GM23338 (cell line): ENCODE measurements at regions not wholly inside any gene's neighbourhood (a gene's known extent, or its start where the extent isn't known, plus 50 kb on each side); places are given as distances from the start of the nearest gene placed in this dataset.

ENCODE experiments used
- ATAC-seq: fragments of 200-7000 bp; cut with Tn5 transposase; 3 replicates; pipeline ENCODE4 v1.9.1; 2020
- DNase-seq: peaks from one replicate; pipeline ENCODE4 v3.0.0-alpha.2; 2015; ENCODE audit warnings: low spot score
- H2AFZ ChIP-seq: fragments of 200-600 bp; sonication (generic); 2 replicates; pipeline ENCODE4 v1.8.0; 2016; ENCODE audit warnings: antibody characterized with exemption, mild to moderate bottlenecking, moderate library complexity
- H3F3A ChIP-seq: fragments of 200-600 bp; sonication (generic); replicated peaks from 2 replicates; pipeline ENCODE4 v1.8.0; 2017; ENCODE audit warnings: antibody characterized with exemption, mixed run types, low read depth
- H3K27ac ChIP-seq: fragments of 200-600 bp; sonication (generic); 2 replicates; pipeline ENCODE4 v1.6.1; 2016; ENCODE audit warnings: low read depth
- H3K27me3 ChIP-seq: fragments of 200-600 bp; sonication (generic); 2 replicates; pipeline ENCODE4 v1.8.0; 2016; ENCODE audit warnings: mild to moderate bottlenecking, mixed run types, moderate library complexity; ENCODE audit not compliant: insufficient read depth
- H3K36me3 ChIP-seq: fragments of 200-600 bp; sonication (generic); 2 replicates; pipeline ENCODE4 v1.8.0; 2016; ENCODE audit warnings: mild to moderate bottlenecking; ENCODE audit not compliant: insufficient read depth
- H3K4me1 ChIP-seq: fragments of 200-600 bp; sonication (generic); 2 replicates; pipeline ENCODE4 v1.8.0; 2016; ENCODE audit warnings: mild to moderate bottlenecking, moderate library complexity; ENCODE audit not compliant: insufficient read depth
- H3K4me2 ChIP-seq: fragments of 200-600 bp; sonication (generic); 2 replicates; pipeline ENCODE4 v1.7.1; 2017; ENCODE audit warnings: mixed run types
- H3K4me3 ChIP-seq: fragments of 200-600 bp; sonication (generic); 2 replicates; pipeline ENCODE4 v1.6.1; 2016; ENCODE audit warnings: mixed run types
- H3K79me2 ChIP-seq: fragments of 200-600 bp; sonication (generic); replicated peaks from 2 replicates; pipeline ENCODE4 v1.8.0; 2017; ENCODE audit warnings: mild to moderate bottlenecking; ENCODE audit not compliant: insufficient read depth
- H3K9me2 ChIP-seq: fragments of 200-600 bp; sonication (generic); 2 replicates; pipeline ENCODE4 v1.8.0; 2017; ENCODE audit not compliant: insufficient read depth
- H4K20me1 ChIP-seq: fragments of 200-600 bp; sonication (generic); replicated peaks from 2 replicates; pipeline ENCODE4 v1.8.0; 2017; ENCODE audit warnings: mild to moderate bottlenecking; ENCODE audit not compliant: insufficient read depth
- H3K27ac Mint-ChIP-seq: 2 replicates; pipeline ENCODE4 v1.8.0; 2020; ENCODE audit warnings: inconsistent platforms, mild to moderate bottlenecking, moderate library complexity, mixed read lengths
- H3K27me3 Mint-ChIP-seq: 3 replicates; pipeline ENCODE4 v1.8.0; 2022; ENCODE audit warnings: low read depth, mild to moderate bottlenecking, moderate library complexity, mixed read lengths, inconsistent platforms; ENCODE audit not compliant: insufficient read depth, poor library complexity
- H3K36me3 Mint-ChIP-seq: 3 replicates; pipeline ENCODE4 v1.8.0; 2021; ENCODE audit warnings: low read depth, mild to moderate bottlenecking, inconsistent platforms, moderate library complexity, mixed read lengths
- H3K4me1 Mint-ChIP-seq: 3 replicates; pipeline ENCODE4 v1.8.0; 2020; ENCODE audit warnings: mild to moderate bottlenecking, inconsistent platforms, mixed read lengths
- H3K4me3 Mint-ChIP-seq: 3 replicates; pipeline ENCODE4 v1.8.0; 2021; ENCODE audit warnings: moderate library complexity, mild to moderate bottlenecking, inconsistent platforms, mixed read lengths
- H3K9me3 Mint-ChIP-seq: 3 replicates; pipeline ENCODE4 v1.8.0; 2020; ENCODE audit warnings: moderate library complexity, mild to moderate bottlenecking, inconsistent platforms, mixed read lengths
- CREB1 ChIP-seq: fragments of 250-450 bp; sonication (Bioruptor Pico); IDR thresholded peaks from 2 replicates; pipeline ENCODE4 v1.5.0; 2020; ENCODE audit warnings: low read depth, mild to moderate bottlenecking, moderate library complexity
- CTCF ChIP-seq, 2 experiments: fragments of 200-600 bp in 1 of 2; sonication (generic) in 1 of 2; conservative IDR thresholded peaks; 2 replicates each; pipeline versions ENCODE4 v1.5.1 to v1.6.1; 2016 to 2017; ENCODE audit warnings: antibody characterized with exemption in 2 of 2, low read depth in 2 of 2, mild to moderate bottlenecking in 2 of 2, moderate library complexity in 1 of 2
- EZH2 ChIP-seq: fragments of 200-600 bp; sonication (generic); IDR thresholded peaks from one replicate; pipeline ENCODE4 v1.8.0; 2017; ENCODE audit warnings: antibody characterized with exemption, mild to moderate bottlenecking, low read depth; ENCODE audit not compliant: unreplicated experiment
- EZH2phosphoT487 ChIP-seq: fragments of 200-600 bp; sonication (generic); IDR thresholded peaks from one replicate; pipeline ENCODE4 v1.8.1; 2018; ENCODE audit warnings: antibody characterized with exemption; ENCODE audit not compliant: unreplicated experiment
- JUNB ChIP-seq: IDR thresholded peaks from one replicate; pipeline ENCODE4 v1.6.1; 2016; ENCODE audit warnings: antibody characterized with exemption; ENCODE audit not compliant: unreplicated experiment
- NANOG ChIP-seq: IDR thresholded peaks from 2 replicates; pipeline ENCODE4 v1.6.1; 2016; ENCODE audit warnings: antibody characterized with exemption, borderline replicate concordance
- POLR2AphosphoS5 ChIP-seq: IDR thresholded peaks from 2 replicates; pipeline ENCODE4 v1.6.1; 2016; ENCODE audit warnings: antibody characterized with exemption, low read depth
- STAT1 ChIP-seq: IDR thresholded peaks from one replicate; pipeline ENCODE4 v1.6.1; 2016; ENCODE audit warnings: antibody characterized with exemption; ENCODE audit not compliant: unreplicated experiment
- ZNF114 ChIP-seq: fragments of 250-450 bp; sonication (Bioruptor Pico); IDR thresholded peaks from 2 replicates; pipeline ENCODE4 v1.5.0; 2020; ENCODE audit warnings: mild to moderate bottlenecking, moderate library complexity
- ZNF331 ChIP-seq: fragments of 250-450 bp; sonication (Bioruptor Pico); IDR thresholded peaks from 2 replicates; pipeline ENCODE4 v1.5.0; 2020; ENCODE audit warnings: low read depth, mild to moderate bottlenecking, moderate library complexity
- TF ChIP-seq, protein P1 (sequence below): IDR thresholded peaks from 2 replicates; pipeline ENCODE4 v1.6.1; 2016; ENCODE audit warnings: antibody characterized with exemption
- TF ChIP-seq, protein P2 (sequence below): fragments of 250-450 bp; sonication (Bioruptor Pico); IDR thresholded peaks from 2 replicates; pipeline ENCODE4 v1.5.0; 2020; ENCODE audit warnings: mild to moderate bottlenecking, moderate library complexity

DNA sequence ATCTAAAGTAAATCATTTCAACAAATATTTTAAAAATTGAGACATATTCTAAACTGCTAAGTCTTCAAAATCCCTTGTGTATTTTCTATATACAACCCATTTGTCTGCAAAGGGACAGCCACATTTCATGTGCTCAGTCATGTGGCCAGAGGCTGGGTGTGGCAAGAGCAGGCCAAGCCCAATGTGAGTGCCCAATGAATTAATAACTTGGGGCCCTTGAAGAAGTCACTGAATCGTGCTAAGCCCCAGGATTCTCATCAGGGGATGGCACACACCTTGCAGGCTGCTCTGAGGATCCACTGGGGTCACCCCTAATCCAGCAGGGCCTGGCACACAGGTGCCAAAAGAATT lies 78.2 kb upstream of the SMIM23 start:
- Histone ChIP-seq H4K20me1 (no peaks in the 10 kb centered on the region), H3K79me2 (no peaks in the 10 kb centered on the region), H3K36me3 (no peaks in the 10 kb centered on the region), H3K27ac (no peak overlapping the region), H2AFZ (no peak overlapping the region), H3K4me2 (no peak overlapping the region), H3K4me1 (no peaks in the 10 kb centered on the region), H3F3A (no peaks in the 10 kb centered on the region), H3K27me3 (no peaks in the 10 kb centered on the region), H3K4me3 (no peak overlapping the region), H3K9me2 (no peaks in the 10 kb centered on the region)
- Mint-ChIP-seq H3K27me3 (peaks cover 3% of the 10 kb centered on the region), H3K36me3 (no peaks in the 10 kb centered on the region), H3K4me3 (no peak overlapping the region), H3K9me3 (no peaks in the 10 kb centered on the region), H3K4me1 (peaks cover 8% of the 10 kb centered on the region), H3K27ac (no peak overlapping the region)
- no peak for ATAC-seq
- TF ChIP-seq CTCF (conservative IDR thresholded peaks at IDR 0.05; ENCODE audit: low read depth in 2 of 2): no peak
- no peak for DNase-seq

DNA sequence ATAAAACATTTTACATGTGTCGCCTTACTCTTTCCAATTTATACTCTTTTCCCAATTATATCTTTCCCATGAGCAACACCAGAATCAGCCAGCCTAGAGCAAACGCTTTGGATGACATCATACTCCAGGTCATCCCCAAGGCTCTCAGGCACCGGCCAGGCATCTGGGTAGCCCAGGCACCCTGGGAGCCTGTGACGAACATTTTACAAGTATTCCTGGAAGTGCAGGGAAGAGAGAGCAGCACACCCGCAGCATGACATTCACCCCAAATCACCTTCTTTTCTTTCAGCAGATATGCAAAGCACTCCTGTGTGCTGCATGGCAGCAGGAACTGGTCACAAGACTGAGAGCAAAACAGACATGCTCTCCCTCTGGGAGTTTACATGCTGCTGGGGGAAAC lies 75.7 kb upstream of the SMIM23 start:
- Mint-ChIP-seq H3K36me3 (no peaks in the 10 kb centered on the region), H3K4me3 (no peak overlapping the region), H3K9me3 (no peaks in the 10 kb centered on the region), H3K4me1 (peaks cover 8% of the 10 kb centered on the region), H3K27me3 (peaks cover 3% of the 10 kb centered on the region), H3K27ac (no peak overlapping the region)
- Histone ChIP-seq H3K4me2 (no peak overlapping the region), H3K36me3 (no peaks in the 10 kb centered on the region), H3K27ac (no peak overlapping the region), H3K27me3 (no peaks in the 10 kb centered on the region), H3F3A (no peaks in the 10 kb centered on the region), H4K20me1 (no peaks in the 10 kb centered on the region), H3K9me2 (no peaks in the 10 kb centered on the region), H3K79me2 (no peaks in the 10 kb centered on the region), H2AFZ (no peak overlapping the region), H3K4me3 (no peak overlapping the region), H3K4me1 (no peaks in the 10 kb centered on the region)
- DNase-seq (no peak), ATAC-seq (peak; percentile 48; the same call in 2 of the 3 replicates)
- TF ChIP-seq EZH2phosphoT487 (no peak), CREB1 (CRISPR knock-in tag) (no peak), ZNF331 (no peak), NANOG (no peak), CTCF (conservative IDR thresholded peaks at IDR 0.05; ENCODE audit: low read depth in 2 of 2) (no peak), POLR2AphosphoS5 (no peak), ZNF114 (CRISPR knock-in tag) (no peak), STAT1 (no peak), JUNB (no peak), EZH2 (no peak)
- TF ChIP-seq, protein P1, sequence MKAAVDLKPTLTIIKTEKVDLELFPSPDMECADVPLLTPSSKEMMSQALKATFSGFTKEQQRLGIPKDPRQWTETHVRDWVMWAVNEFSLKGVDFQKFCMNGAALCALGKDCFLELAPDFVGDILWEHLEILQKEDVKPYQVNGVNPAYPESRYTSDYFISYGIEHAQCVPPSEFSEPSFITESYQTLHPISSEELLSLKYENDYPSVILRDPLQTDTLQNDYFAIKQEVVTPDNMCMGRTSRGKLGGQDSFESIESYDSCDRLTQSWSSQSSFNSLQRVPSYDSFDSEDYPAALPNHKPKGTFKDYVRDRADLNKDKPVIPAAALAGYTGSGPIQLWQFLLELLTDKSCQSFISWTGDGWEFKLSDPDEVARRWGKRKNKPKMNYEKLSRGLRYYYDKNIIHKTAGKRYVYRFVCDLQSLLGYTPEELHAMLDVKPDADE: no peak
- TF ChIP-seq, protein P2, sequence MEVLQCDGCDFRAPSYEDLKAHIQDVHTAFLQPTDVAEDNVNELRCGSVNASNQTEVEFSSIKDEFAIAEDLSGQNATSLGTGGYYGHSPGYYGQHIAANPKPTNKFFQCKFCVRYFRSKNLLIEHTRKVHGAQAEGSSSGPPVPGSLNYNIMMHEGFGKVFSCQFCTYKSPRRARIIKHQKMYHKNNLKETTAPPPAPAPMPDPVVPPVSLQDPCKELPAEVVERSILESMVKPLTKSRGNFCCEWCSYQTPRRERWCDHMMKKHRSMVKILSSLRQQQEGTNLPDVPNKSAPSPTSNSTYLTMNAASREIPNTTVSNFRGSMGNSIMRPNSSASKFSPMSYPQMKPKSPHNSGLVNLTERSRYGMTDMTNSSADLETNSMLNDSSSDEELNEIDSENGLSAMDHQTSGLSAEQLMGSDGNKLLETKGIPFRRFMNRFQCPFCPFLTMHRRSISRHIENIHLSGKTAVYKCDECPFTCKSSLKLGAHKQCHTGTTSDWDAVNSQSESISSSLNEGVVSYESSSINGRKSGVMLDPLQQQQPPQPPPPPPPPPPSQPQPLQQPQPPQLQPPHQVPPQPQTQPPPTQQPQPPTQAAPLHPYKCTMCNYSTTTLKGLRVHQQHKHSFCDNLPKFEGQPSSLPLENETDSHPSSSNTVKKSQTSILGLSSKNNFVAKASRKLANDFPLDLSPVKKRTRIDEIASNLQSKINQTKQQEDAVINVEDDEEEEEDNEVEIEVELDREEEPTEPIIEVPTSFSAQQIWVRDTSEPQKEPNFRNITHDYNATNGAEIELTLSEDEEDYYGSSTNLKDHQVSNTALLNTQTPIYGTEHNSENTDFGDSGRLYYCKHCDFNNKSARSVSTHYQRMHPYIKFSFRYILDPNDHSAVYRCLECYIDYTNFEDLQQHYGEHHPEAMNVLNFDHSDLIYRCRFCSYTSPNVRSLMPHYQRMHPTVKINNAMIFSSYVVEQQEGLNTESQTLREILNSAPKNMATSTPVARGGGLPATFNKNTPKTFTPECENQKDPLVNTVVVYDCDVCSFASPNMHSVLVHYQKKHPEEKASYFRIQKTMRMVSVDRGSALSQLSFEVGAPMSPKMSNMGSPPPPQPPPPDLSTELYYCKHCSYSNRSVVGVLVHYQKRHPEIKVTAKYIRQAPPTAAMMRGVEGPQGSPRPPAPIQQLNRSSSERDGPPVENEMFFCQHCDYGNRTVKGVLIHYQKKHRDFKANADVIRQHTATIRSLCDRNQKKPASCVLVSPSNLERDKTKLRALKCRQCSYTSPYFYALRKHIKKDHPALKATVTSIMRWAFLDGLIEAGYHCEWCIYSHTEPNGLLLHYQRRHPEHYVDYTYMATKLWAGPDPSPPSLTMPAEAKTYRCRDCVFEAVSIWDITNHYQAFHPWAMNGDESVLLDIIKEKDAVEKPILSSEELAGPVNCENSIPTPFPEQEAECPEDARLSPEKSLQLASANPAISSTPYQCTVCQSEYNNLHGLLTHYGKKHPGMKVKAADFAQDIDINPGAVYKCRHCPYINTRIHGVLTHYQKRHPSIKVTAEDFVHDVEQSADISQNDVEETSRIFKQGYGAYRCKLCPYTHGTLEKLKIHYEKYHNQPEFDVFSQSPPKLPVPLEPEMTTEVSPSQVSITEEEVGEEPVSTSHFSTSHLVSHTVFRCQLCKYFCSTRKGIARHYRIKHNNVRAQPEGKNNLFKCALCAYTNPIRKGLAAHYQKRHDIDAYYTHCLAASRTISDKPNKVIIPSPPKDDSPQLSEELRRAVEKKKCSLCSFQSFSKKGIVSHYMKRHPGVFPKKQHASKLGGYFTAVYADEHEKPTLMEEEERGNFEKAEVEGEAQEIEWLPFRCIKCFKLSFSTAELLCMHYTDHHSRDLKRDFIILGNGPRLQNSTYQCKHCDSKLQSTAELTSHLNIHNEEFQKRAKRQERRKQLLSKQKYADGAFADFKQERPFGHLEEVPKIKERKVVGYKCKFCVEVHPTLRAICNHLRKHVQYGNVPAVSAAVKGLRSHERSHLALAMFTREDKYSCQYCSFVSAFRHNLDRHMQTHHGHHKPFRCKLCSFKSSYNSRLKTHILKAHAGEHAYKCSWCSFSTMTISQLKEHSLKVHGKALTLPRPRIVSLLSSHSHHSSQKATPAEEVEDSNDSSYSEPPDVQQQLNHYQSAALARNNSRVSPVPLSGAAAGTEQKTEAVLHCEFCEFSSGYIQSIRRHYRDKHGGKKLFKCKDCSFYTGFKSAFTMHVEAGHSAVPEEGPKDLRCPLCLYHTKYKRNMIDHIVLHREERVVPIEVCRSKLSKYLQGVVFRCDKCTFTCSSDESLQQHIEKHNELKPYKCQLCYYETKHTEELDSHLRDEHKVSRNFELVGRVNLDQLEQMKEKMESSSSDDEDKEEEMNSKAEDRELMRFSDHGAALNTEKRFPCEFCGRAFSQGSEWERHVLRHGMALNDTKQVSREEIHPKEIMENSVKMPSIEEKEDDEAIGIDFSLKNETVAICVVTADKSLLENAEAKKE (CRISPR knock-in tag): no peak
